Parathyroid adenoma (tissue), 2 donors: ENCODE measurements at regions not wholly inside any gene's neighbourhood (a gene's known extent, or its start where the extent isn't known, plus 50 kb on each side); places are given as distances from the start of the nearest gene placed in this dataset.

Experiments used
- H2AFZ ChIP-seq: fragments of 300-600 bp; sonication (generic); one replicate; pipeline ENCODE4 v1.7.0; 2017; ENCODE audit warnings: antibody characterized with exemption, mild to moderate bottlenecking
- H3K27ac ChIP-seq: fragments of 300-600 bp; sonication (generic); one replicate; pipeline ENCODE4 v1.7.0; 2017
- H3K27me3 ChIP-seq: fragments of 300-600 bp; sonication (generic); one replicate; pipeline ENCODE4 v1.7.0; 2017; ENCODE audit warnings: low read length; ENCODE audit not compliant: control insufficient read depth, insufficient read depth
- H3K36me3 ChIP-seq: fragments of 300-600 bp; sonication (generic); one replicate; pipeline ENCODE4 v1.7.0; 2017; ENCODE audit warnings: low read length; ENCODE audit not compliant: control insufficient read depth, insufficient read depth
- H3K4me1 ChIP-seq: fragments of 300-600 bp; sonication (generic); one replicate; pipeline ENCODE4 v1.7.0; 2017; ENCODE audit warnings: control low read depth
- H3K4me2 ChIP-seq: fragments of 300-600 bp; sonication (generic); one replicate; pipeline ENCODE4 v1.7.0; 2017; ENCODE audit warnings: low read length
- H3K4me3 ChIP-seq: fragments of 300-600 bp; sonication (generic); one replicate; pipeline ENCODE4 v1.7.0; 2017; ENCODE audit warnings: low read depth, low read length
- H3K79me2 ChIP-seq: fragments of 300-600 bp; sonication (generic); one replicate; pipeline ENCODE4 v1.7.0; 2017; ENCODE audit warnings: control low read depth
- H3K9ac ChIP-seq: fragments of 300-600 bp; sonication (generic); one replicate; pipeline ENCODE4 v1.7.0; 2017; ENCODE audit warnings: mild to moderate bottlenecking
- H3K9me3 ChIP-seq: fragments of 300-600 bp; sonication (generic); one replicate; pipeline ENCODE4 v1.7.0; 2017; ENCODE audit warnings: low read length; ENCODE audit not compliant: control insufficient read depth
- CTCF ChIP-seq: fragments of 300-600 bp; sonication (generic); IDR thresholded peaks from one replicate; pipeline ENCODE4 v1.7.0; 2017; ENCODE audit warnings: antibody characterized with exemption, mild to moderate bottlenecking
- donor health status: primary hyperparathyroidism.

DNA sequence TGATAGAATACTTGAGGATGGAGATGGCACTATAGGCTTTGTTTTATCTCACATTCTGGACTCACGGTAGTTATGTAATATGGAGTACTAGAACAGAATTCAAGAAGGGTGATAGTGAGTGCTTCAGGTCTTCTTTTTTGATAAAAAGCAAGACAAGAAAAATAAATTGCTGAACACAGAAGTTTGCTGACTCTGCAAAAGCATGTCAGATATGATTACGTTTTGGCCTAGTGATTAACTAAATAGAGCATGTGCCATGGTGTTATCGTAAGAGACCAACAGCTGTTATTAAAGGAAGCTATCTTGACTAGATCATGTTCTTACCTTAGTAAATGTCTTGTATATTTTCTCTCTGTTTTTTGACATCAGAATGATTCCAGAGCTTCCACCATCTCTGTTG lies 436.9 kb upstream of the LCORL start:
- no peak for TF ChIP-seq CTCF
- Histone ChIP-seq H3K4me3 (no peak overlapping the region), H2AFZ (no peak overlapping the region), H3K4me1 (no peaks in the 10 kb centered on the region), H3K79me2 (no peaks in the 10 kb centered on the region), H3K4me2 (no peak overlapping the region), H3K9ac (no peak overlapping the region), H3K27ac (no peak overlapping the region), H3K27me3 (no peaks in the 10 kb centered on the region), H3K36me3 (no peaks in the 10 kb centered on the region), H3K9me3 (no peaks in the 10 kb centered on the region)

DNA sequence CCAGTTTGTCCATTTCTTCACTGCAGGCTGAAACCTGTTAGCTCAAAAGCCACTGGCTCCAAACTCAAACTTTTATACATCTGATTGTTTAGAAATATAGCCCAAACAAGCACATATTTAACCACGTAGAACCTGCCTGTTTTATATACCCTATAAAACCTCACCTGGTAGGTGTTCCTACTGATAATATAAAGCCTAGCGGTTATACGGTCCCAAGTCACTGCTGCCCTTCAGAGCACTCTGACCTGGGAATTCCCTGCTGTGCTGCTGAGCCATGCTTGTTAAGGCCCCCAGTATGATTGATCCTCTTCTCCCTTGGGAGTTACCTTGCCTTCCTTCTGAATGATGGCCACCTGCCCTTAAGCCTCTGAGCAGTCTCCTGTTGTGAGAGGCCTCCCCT lies 432.8 kb upstream of the LCORL start:
- H3K4me3 ChIP-seq = no peak overlapping the region
- no peak overlapping the region for H2AFZ ChIP-seq
- no peaks in the 10 kb centered on the region for H3K27me3 ChIP-seq
- H3K9ac ChIP-seq = no peak overlapping the region
- no peaks in the 10 kb centered on the region for H3K4me1 ChIP-seq
- TF ChIP-seq CTCF = no peak
- H3K4me2 ChIP-seq = no peak overlapping the region
- no peaks in the 10 kb centered on the region for H3K9me3 ChIP-seq
- H3K79me2 ChIP-seq = no peaks in the 10 kb centered on the region
- H3K27ac ChIP-seq = no peak overlapping the region
- no peaks in the 10 kb centered on the region for H3K36me3 ChIP-seq

DNA sequence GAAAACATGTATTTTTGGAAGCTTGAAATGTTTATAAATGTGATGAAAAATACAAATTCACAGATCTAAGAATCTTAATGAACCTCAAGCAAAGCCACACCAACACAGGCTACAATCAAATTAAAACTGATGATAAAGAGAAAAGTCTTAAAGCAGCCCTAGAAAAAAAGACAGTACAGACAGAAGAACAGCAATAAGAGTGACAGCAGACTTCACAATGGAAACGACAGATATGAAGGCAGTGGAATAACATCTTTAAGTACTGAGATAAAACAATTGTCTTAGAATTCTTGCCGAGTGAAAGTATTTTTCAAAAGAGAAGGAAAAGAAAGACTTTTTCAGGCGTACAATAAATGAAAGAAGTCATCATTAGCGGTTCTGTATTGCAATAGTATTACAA lies 423.6 kb upstream of the LCORL start:
- Histone ChIP-seq H3K4me2 (no peak overlapping the region), H3K9me3 (no peaks in the 10 kb centered on the region), H3K4me1 (no peaks in the 10 kb centered on the region), H3K27ac (no peak overlapping the region), H3K27me3 (no peaks in the 10 kb centered on the region), H3K36me3 (no peaks in the 10 kb centered on the region), H3K9ac (no peak overlapping the region), H3K79me2 (no peaks in the 10 kb centered on the region), H2AFZ (no peak overlapping the region), H3K4me3 (no peak overlapping the region)
- TF ChIP-seq CTCF = no peak

- TF ChIP-seq CTCF = no peak
- H3K27ac ChIP-seq = no peak overlapping the region
Observed at GRCh38 chr4:18444206-18444605, 422.7 kb upstream of the LCORL start.

GRCh38 chr4:18442957-18443356 lies 421.4 kb upstream of the LCORL start:
- Histone ChIP-seq H3K36me3 (no peaks in the 10 kb centered on the region), H3K79me2 (no peaks in the 10 kb centered on the region), H3K27me3 (no peaks in the 10 kb centered on the region), H3K4me2 (no peak overlapping the region), H3K9me3 (no peaks in the 10 kb centered on the region), H2AFZ (no peak overlapping the region), H3K4me1 (no peaks in the 10 kb centered on the region), H3K27ac (no peak overlapping the region), H3K4me3 (no peak overlapping the region), H3K9ac (no peak overlapping the region)
- TF ChIP-seq CTCF = no peak

More at GRCh38 chr4:18444206-18444605, 422.7 kb upstream of the LCORL start:
- Histone ChIP-seq H3K36me3 (no peaks in the 10 kb centered on the region), H3K27me3 (no peaks in the 10 kb centered on the region), H3K9ac (no peak overlapping the region), H3K4me1 (no peaks in the 10 kb centered on the region), H3K79me2 (no peaks in the 10 kb centered on the region), H3K9me3 (no peaks in the 10 kb centered on the region), H2AFZ (no peak overlapping the region), H3K4me3 (no peak overlapping the region), H3K4me2 (no peak overlapping the region)
